Hepatocyte (in vitro differentiated cells): ENCODE measurements at regions not wholly inside any gene's neighbourhood (a gene's known extent, or its start where the extent isn't known, plus 50 kb on each side); places are given as distances from the start of the nearest gene placed in this dataset.

ENCODE experiments used
- DNase-seq: peaks from one replicate; pipeline ENCODE4 v3.0.0-alpha.2; 2016; ENCODE audit warnings: low spot score
- H2AFZ ChIP-seq: fragments of 200-600 bp; sonication (generic); 2 replicates; pipeline ENCODE4 v1.6.0; 2016; ENCODE audit warnings: antibody characterized with exemption, mild to moderate bottlenecking
- H3K27ac ChIP-seq: fragments of 200-600 bp; sonication (generic); 2 replicates; pipeline ENCODE4 v1.5.1; 2016; ENCODE audit warnings: mild to moderate bottlenecking
- H3K27me3 ChIP-seq: fragments of 200-600 bp; sonication (generic); 2 replicates; pipeline ENCODE4 v1.6.1; 2016
- H3K36me3 ChIP-seq: fragments of 200-600 bp; sonication (generic); replicated peaks from 2 replicates; pipeline ENCODE4 v1.5.1; 2016; ENCODE audit warnings: low read depth; ENCODE audit not compliant: insufficient read depth
- H3K4me1 ChIP-seq: fragments of 200-600 bp; sonication (generic); 2 replicates; pipeline ENCODE4 v1.5.1; 2016; ENCODE audit warnings: mild to moderate bottlenecking, moderate library complexity; ENCODE audit not compliant: insufficient read depth
- H3K4me2 ChIP-seq: fragments of 200-600 bp; sonication (generic); 2 replicates; pipeline ENCODE4 v1.6.0; 2016
- H3K4me3 ChIP-seq: fragments of 200-600 bp; sonication (generic); 2 replicates; pipeline ENCODE4 v1.5.1; 2016; ENCODE audit warnings: mild to moderate bottlenecking
- H3K79me2 ChIP-seq: fragments of 200-600 bp; sonication (generic); 2 replicates; pipeline ENCODE4 v1.6.0; 2017; ENCODE audit warnings: mild to moderate bottlenecking
- H3K9me2 ChIP-seq: fragments of 200-600 bp; sonication (generic); replicated peaks from 2 replicates; pipeline ENCODE4 v1.6.0; 2017; ENCODE audit warnings: mild to moderate bottlenecking; ENCODE audit not compliant: insufficient read depth
- H3K9me3 ChIP-seq: fragments of 200-600 bp; sonication (generic); 2 replicates; pipeline ENCODE4 v1.5.1; 2016; ENCODE audit warnings: low read depth, mild to moderate bottlenecking
- H4K20me1 ChIP-seq: fragments of 200-600 bp; sonication (generic); 2 replicates; pipeline ENCODE4 v1.6.0; 2016; ENCODE audit warnings: mild to moderate bottlenecking; ENCODE audit not compliant: insufficient read depth, poor library complexity, severe bottlenecking
- EZH2 ChIP-seq: fragments of 200-600 bp; sonication (generic); IDR thresholded peaks from 2 replicates; pipeline ENCODE4 v1.6.1; 2016; ENCODE audit warnings: antibody characterized with exemption, mild to moderate bottlenecking, borderline replicate concordance
- EZH2phosphoT487 ChIP-seq: fragments of 200-600 bp; sonication (generic); IDR thresholded peaks from one replicate; pipeline ENCODE4 v1.6.1; 2018; ENCODE audit warnings: antibody characterized with exemption, mild to moderate bottlenecking, low read depth, moderate library complexity; ENCODE audit not compliant: unreplicated experiment, severe bottlenecking
- WGBS: methylation state at CpG from one replicate; pipeline ENCODE4 v1.1.6; 2016; ENCODE audit warnings: low lambda C conversion rate; ENCODE audit errors: missing lambda C conversion rate; 5-methylcytosine and 5-hydroxymethylcytosine counted together
- TF ChIP-seq, protein P1 (sequence below): fragments of 200-600 bp; sonication (generic); IDR thresholded peaks from 2 replicates; pipeline ENCODE4 v1.5.1; 2016; ENCODE audit warnings: antibody characterized with exemption, mild to moderate bottlenecking; ENCODE audit not compliant: poor library complexity

DNA sequence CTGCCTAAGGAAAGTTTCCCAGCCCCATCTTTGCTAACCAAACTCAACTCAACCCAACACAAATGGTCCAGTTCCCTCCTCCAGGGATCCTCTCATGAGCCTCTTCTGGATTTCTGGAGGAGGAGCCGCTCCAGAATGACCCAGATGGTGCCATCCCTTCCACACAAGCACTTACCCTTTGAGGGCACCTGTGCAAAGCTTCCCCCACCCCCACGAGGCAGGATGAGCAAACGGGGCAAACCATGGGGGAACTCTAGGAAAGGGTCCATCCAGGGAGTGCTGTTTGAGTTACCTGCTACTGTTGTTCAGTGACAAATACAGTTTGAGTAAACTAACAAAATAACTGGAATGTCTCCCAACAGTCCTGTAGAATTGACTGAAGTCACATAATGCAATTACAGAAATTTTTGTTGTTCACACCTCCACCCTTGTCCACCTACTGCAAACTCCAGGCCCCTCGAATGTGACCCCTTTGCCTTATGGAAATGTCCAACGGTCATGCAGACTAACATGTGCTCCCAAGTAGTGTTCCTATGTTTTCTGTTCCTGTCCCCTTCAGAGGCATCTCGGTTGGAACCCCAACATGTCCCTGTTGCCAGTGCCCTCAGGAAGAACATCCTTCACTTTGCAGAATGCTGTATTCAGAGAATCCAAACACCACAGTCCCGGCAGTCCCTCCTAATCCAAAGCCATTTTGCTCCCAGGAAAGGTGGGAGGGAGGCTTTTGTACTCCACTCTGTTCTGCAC lies 160.1 kb downstream of the RRAGC start:
- no peaks in the 10 kb centered on the region for H4K20me1 ChIP-seq
- H3K9me3 ChIP-seq: no peaks in the 10 kb centered on the region
- TF ChIP-seq EZH2 (no peak), EZH2phosphoT487 (no peak)
- TF ChIP-seq, protein P1, sequence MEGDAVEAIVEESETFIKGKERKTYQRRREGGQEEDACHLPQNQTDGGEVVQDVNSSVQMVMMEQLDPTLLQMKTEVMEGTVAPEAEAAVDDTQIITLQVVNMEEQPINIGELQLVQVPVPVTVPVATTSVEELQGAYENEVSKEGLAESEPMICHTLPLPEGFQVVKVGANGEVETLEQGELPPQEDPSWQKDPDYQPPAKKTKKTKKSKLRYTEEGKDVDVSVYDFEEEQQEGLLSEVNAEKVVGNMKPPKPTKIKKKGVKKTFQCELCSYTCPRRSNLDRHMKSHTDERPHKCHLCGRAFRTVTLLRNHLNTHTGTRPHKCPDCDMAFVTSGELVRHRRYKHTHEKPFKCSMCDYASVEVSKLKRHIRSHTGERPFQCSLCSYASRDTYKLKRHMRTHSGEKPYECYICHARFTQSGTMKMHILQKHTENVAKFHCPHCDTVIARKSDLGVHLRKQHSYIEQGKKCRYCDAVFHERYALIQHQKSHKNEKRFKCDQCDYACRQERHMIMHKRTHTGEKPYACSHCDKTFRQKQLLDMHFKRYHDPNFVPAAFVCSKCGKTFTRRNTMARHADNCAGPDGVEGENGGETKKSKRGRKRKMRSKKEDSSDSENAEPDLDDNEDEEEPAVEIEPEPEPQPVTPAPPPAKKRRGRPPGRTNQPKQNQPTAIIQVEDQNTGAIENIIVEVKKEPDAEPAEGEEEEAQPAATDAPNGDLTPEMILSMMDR: no peak
- no peaks in the 10 kb centered on the region for H3K36me3 ChIP-seq
- H3K9me2 ChIP-seq: no peaks in the 10 kb centered on the region
- H3K79me2 ChIP-seq: no peaks in the 10 kb centered on the region
- H3K4me1 ChIP-seq: no peaks in the 10 kb centered on the region
- H3K4me2 ChIP-seq: no peak overlapping the region
- no peak for DNase-seq
- H3K27me3 ChIP-seq: peaks cover 9% of the 10 kb centered on the region
- H3K27ac ChIP-seq: no peak overlapping the region
- H2AFZ ChIP-seq: no peak overlapping the region
- WGBS: 82% methylated on average over 7 of the region's 7 CpGs
- no peak overlapping the region for H3K4me3 ChIP-seq

DNA sequence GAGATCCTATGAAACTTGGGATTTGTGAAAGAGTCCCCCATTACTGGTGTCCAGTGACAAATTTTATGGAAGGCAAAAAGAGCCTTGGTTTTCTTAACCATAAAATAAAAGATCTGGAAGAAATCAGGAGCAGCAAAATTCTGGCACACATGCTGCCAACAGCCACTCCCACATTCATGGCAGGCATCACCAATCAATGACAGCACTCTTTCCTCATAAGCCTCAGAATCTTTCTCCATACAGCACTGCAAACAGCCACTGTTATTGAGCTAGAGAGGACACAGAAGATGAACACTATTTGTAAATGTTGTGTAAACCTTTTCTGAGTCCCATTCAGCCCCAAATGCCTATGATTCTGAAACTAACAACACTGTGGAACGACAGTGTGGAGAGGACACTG lies 162.2 kb downstream of the RRAGC start:
- Histone ChIP-seq H3K9me3 (no peaks in the 10 kb centered on the region), H3K36me3 (no peaks in the 10 kb centered on the region), H2AFZ (no peak overlapping the region), H3K9me2 (no peaks in the 10 kb centered on the region), H4K20me1 (no peaks in the 10 kb centered on the region), H3K4me3 (no peak overlapping the region), H3K4me2 (no peak overlapping the region), H3K27me3 (peaks cover 4% of the 10 kb centered on the region), H3K4me1 (no peaks in the 10 kb centered on the region), H3K79me2 (no peaks in the 10 kb centered on the region), H3K27ac (no peak overlapping the region)
- no peak for DNase-seq
- WGBS: 71% methylated on average over 1 of the region's 1 CpG
- TF ChIP-seq EZH2: no peak
- TF ChIP-seq, protein P1: no peak
- TF ChIP-seq EZH2phosphoT487: no peak

DNA sequence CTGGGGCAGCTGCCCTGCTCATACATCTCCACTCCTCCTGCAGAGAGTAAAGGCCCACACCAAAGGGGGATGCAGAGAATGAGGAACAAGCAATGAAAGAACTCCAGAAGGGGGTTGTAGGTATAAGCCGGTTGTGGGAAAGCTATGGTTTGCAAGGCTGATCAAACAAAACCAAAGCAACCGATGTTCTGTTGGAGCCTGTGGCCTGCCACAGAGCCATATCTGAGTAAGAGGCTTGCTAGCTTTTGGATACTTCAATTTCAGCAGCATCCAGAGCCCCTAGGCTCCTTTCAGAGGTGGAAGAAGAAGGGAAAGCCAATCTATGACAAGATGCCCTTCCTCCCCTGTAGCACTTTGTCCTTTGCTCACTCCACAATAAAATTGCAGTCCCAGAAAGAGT lies 163.2 kb downstream of the RRAGC start:
- Histone ChIP-seq H3K27me3 (peaks cover 4% of the 10 kb centered on the region), H3K27ac (no peak overlapping the region), H3K4me3 (no peak overlapping the region), H2AFZ (no peak overlapping the region), H3K4me1 (no peaks in the 10 kb centered on the region), H3K9me3 (no peaks in the 10 kb centered on the region), H3K36me3 (no peaks in the 10 kb centered on the region), H3K79me2 (no peaks in the 10 kb centered on the region), H4K20me1 (no peaks in the 10 kb centered on the region), H3K4me2 (no peak overlapping the region), H3K9me2 (no peaks in the 10 kb centered on the region)
- TF ChIP-seq EZH2: no peak
- TF ChIP-seq, protein P1: no peak
- TF ChIP-seq EZH2phosphoT487: no peak
- DNase-seq: no peak
- 89% methylated on average over 2 of the region's 2 CpGs for WGBS
